H9 (cell line): ENCODE measurements at regions not wholly inside any gene's neighbourhood (a gene's known extent, or its start where the extent isn't known, plus 50 kb on each side); places are given as distances from the start of the nearest gene placed in this dataset.

Source experiments
- DNase-seq: peaks from one replicate; pipeline ENCODE4 v3.0.0-alpha.2; 2017
- H2AFZ ChIP-seq: one replicate; pipeline ENCODE4 v1.6.1; 2013; ENCODE audit warnings: mild to moderate bottlenecking, low read length, control low read depth, moderate library complexity
- H2AK5ac ChIP-seq: 2 replicates; pipeline ENCODE4 v1.6.1; 2013; ENCODE audit warnings: low read length, control low read depth, mixed read lengths; ENCODE audit not compliant: insufficient read length
- H2BK120ac ChIP-seq: one replicate; pipeline ENCODE4 v1.6.1; 2013; ENCODE audit warnings: low read depth, mild to moderate bottlenecking, low read length, control low read depth, inconsistent platforms; ENCODE audit not compliant: poor library complexity, severe bottlenecking
- H2BK12ac ChIP-seq: 2 replicates; pipeline ENCODE4 v1.6.1; 2013; ENCODE audit warnings: low read length, control low read depth, mixed read lengths, low read depth; ENCODE audit not compliant: insufficient read length
- H2BK15ac ChIP-seq: 2 replicates; pipeline ENCODE4 v1.6.1; 2013; ENCODE audit warnings: low read depth, low read length, control low read depth
- H2BK20ac ChIP-seq: one replicate; pipeline ENCODE4 v1.6.1; 2013; ENCODE audit warnings: low read depth, mild to moderate bottlenecking, low read length, control low read depth, inconsistent platforms; ENCODE audit not compliant: poor library complexity, severe bottlenecking
- H2BK5ac ChIP-seq: 2 replicates; pipeline ENCODE4 v1.6.1; 2013; ENCODE audit warnings: low read length, control low read depth, mixed read lengths; ENCODE audit not compliant: insufficient read length
- H3K14ac ChIP-seq: 2 replicates; pipeline ENCODE4 v1.6.1; 2013; ENCODE audit warnings: low read length, control low read depth; ENCODE audit not compliant: insufficient read depth
- H3K18ac ChIP-seq: 2 replicates; pipeline ENCODE4 v1.6.1; 2013; ENCODE audit warnings: low read depth, mild to moderate bottlenecking, mixed read lengths, low read length, control low read depth; ENCODE audit not compliant: insufficient read length
- H3K23ac ChIP-seq: 2 replicates; pipeline ENCODE4 v1.6.1; 2013; ENCODE audit warnings: low read length, control low read depth, mixed read lengths, low read depth; ENCODE audit not compliant: insufficient read length
- H3K23me2 ChIP-seq: 2 replicates; pipeline ENCODE4 v1.6.1; 2013; ENCODE audit warnings: low read depth, mild to moderate bottlenecking, mixed read lengths, low read length, control low read depth; ENCODE audit not compliant: insufficient read length, poor library complexity, severe bottlenecking
- H3K27ac ChIP-seq: 2 replicates; pipeline ENCODE4 v1.5.1; 2013; ENCODE audit warnings: low read length, control low read depth, mixed read lengths, low read depth; ENCODE audit not compliant: insufficient read length
- H3K27me3 ChIP-seq: 2 replicates; pipeline ENCODE4 v1.6.1; 2013; ENCODE audit warnings: low read length, control low read depth, inconsistent platforms; ENCODE audit not compliant: insufficient read depth
- H3K4ac ChIP-seq: 2 replicates; pipeline ENCODE4 v1.6.1; 2013; ENCODE audit warnings: low read depth, mild to moderate bottlenecking, control low read depth, inconsistent platforms, low read length, moderate library complexity
- H3K4me1 ChIP-seq: 2 replicates; pipeline ENCODE4 v1.6.1; 2013; ENCODE audit warnings: low read length, control low read depth, inconsistent platforms; ENCODE audit not compliant: insufficient read depth
- H3K4me2 ChIP-seq: 2 replicates; pipeline ENCODE4 v1.6.1; 2013; ENCODE audit warnings: low read length, control low read depth, mixed read lengths; ENCODE audit not compliant: insufficient read length, insufficient read depth
- H3K56ac ChIP-seq: 2 replicates; pipeline ENCODE4 v1.6.1; 2013; ENCODE audit warnings: low read depth, mild to moderate bottlenecking, mixed read lengths, low read length, control low read depth; ENCODE audit not compliant: insufficient read length
- H3K79me1 ChIP-seq: 2 replicates; pipeline ENCODE4 v1.6.1; 2013; ENCODE audit warnings: low read depth, mild to moderate bottlenecking, moderate library complexity, low read length, control low read depth, inconsistent platforms; ENCODE audit not compliant: insufficient read depth, poor library complexity, severe bottlenecking
- H3K79me2 ChIP-seq: 2 replicates; pipeline ENCODE4 v1.6.1; 2013; ENCODE audit warnings: low read length, control low read depth, inconsistent platforms; ENCODE audit not compliant: insufficient read depth
- H3K9ac ChIP-seq: 2 replicates; pipeline ENCODE4 v1.6.1; 2013; ENCODE audit warnings: low read length, control low read depth, mixed read lengths; ENCODE audit not compliant: insufficient read length; ENCODE audit errors: extremely low read depth
- H3K9me3 ChIP-seq: one replicate; pipeline ENCODE4 v1.6.1; 2013; ENCODE audit warnings: low read depth, low read length, inconsistent platforms; ENCODE audit not compliant: control insufficient read depth
- H3T11ph ChIP-seq: one replicate; pipeline ENCODE4 v1.6.1; 2013; ENCODE audit warnings: mild to moderate bottlenecking, low read length, control low read depth, inconsistent platforms
- H4K20me1 ChIP-seq: one replicate; pipeline ENCODE4 v1.6.1; 2013; ENCODE audit not compliant: control insufficient read depth, insufficient read length, insufficient read depth
- H4K5ac ChIP-seq: 2 replicates; pipeline ENCODE4 v1.6.1; 2013; ENCODE audit warnings: low read depth, mild to moderate bottlenecking, mixed read lengths, low read length, control low read depth; ENCODE audit not compliant: insufficient read length
- H4K8ac ChIP-seq: replicated peaks from 2 replicates; pipeline ENCODE4 v1.6.1; 2013; ENCODE audit warnings: low read length, control low read depth, mixed read lengths, low read depth; ENCODE audit not compliant: insufficient read length
- H4K91ac ChIP-seq: 2 replicates; pipeline ENCODE4 v1.6.1; 2013; ENCODE audit warnings: low read depth, mild to moderate bottlenecking, moderate library complexity, mixed read lengths, low read length, control low read depth; ENCODE audit not compliant: insufficient read length
- H3K27ac Mint-ChIP-seq, 3 experiments: 2 replicates in 2 of 3; 3 replicates in 1 of 3; pipeline ENCODE4 v1.8.0; 2020 to 2021; ENCODE audit warnings: mixed read lengths in 3 of 3, mild to moderate bottlenecking in 1 of 3, moderate library complexity in 1 of 3
- H3K27me3 Mint-ChIP-seq: 2 replicates; pipeline ENCODE4 v1.8.0; 2021; ENCODE audit warnings: low read depth, mild to moderate bottlenecking, moderate library complexity, mixed read lengths
- H3K36me3 Mint-ChIP-seq, 3 experiments: 2 replicates in 2 of 3; 3 replicates in 1 of 3; pipeline ENCODE4 v1.8.0; 2020 to 2021; ENCODE audit warnings: low read depth in 3 of 3, mixed read lengths in 3 of 3; ENCODE audit not compliant: insufficient read depth in 1 of 3
- H3K4me1 Mint-ChIP-seq, 2 experiments: 2 replicates each; pipeline ENCODE4 v1.8.0; 2020; ENCODE audit warnings: mixed read lengths in 2 of 2
- H3K4me3 Mint-ChIP-seq, 2 experiments: 2 replicates in 1 of 2; 3 replicates in 1 of 2; pipeline ENCODE4 v1.8.0; 2020 to 2021; ENCODE audit warnings: mild to moderate bottlenecking in 2 of 2, mixed read lengths in 2 of 2, moderate library complexity in 1 of 2
- H3K9me3 Mint-ChIP-seq, 2 experiments: 2 replicates in 1 of 2; 3 replicates in 1 of 2; pipeline ENCODE4 v1.8.0; 2020; ENCODE audit warnings: mild to moderate bottlenecking in 2 of 2, mixed read lengths in 2 of 2, moderate library complexity in 1 of 2
- WGBS: extraction: QIAGEN DNeasy Blood & Tissue Kit; methylation state at CpG from one replicate; pipeline ENCODE4 v1.1.7; 2013; ENCODE audit warnings: missing lambda C conversion rate, low lambda C conversion rate, mixed read lengths; ENCODE audit not compliant: insufficient read length; ENCODE audit errors: extremely low coverage; 5-methylcytosine and 5-hydroxymethylcytosine counted together
- TF ChIP-seq, protein P1 (sequence below): fragments of 200-600 bp; sonication (generic); conservative IDR thresholded peaks from 3 replicates; pipeline ENCODE4 v1.8.0; 2021; ENCODE audit warnings: antibody characterized with exemption, mild to moderate bottlenecking

DNA sequence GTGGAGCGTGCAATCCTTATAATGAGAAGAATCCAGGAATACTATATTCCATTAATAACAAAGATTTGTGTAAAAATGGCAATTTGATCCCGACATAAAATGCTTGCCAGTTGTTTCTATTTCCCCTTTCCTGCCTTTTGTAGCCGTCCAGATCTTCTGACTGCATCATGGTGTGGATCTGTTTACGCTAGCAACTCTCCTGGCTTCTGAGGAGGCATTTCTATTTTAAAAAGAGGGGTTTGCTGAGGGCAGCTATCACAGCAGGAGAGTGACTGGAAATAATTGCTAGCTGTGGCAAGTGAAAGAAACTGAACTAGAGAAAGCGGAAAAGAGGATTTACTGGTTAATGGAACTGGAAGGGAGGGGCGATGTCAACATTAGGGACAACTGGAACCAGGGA is 145.6 kb downstream of the ATP23 start:
- no peak overlapping the region for H3K23ac ChIP-seq
- H2BK120ac ChIP-seq: no peak overlapping the region
- H2AK5ac ChIP-seq: no peak overlapping the region
- no peak overlapping the region for H3K18ac ChIP-seq
- H3K4me2 ChIP-seq: no peak overlapping the region
- H3K23me2 ChIP-seq: peaks cover 3% of the 10 kb centered on the region
- no peaks in the 10 kb centered on the region for H3K79me1 ChIP-seq
- H3K9me3 Mint-ChIP-seq: peaks cover 2 to 7% of the 10 kb centered on the region in 2 experiments; a peak in 3 of 5 replicates
- DNase-seq: no peak
- H3K4ac ChIP-seq: no peak overlapping the region
- H3K27ac ChIP-seq: no peak overlapping the region
- no peaks in the 10 kb centered on the region for H3K27me3 ChIP-seq
- H4K5ac ChIP-seq: no peak overlapping the region
- no peak overlapping the region for H4K8ac ChIP-seq
- H3K14ac ChIP-seq: no peak overlapping the region
- no peaks in the 10 kb centered on the region for H3K9me3 ChIP-seq
- peaks cover 3% of the 10 kb centered on the region for H3K27me3 Mint-ChIP-seq
- H2BK5ac ChIP-seq: no peak overlapping the region
- no peak overlapping the region for H3K9ac ChIP-seq
- H2BK20ac ChIP-seq: no peak overlapping the region
- no peak overlapping the region for H3K4me3 Mint-ChIP-seq
- H3K56ac ChIP-seq: no peak overlapping the region
- no peak overlapping the region for H4K91ac ChIP-seq
- TF ChIP-seq, protein P1, sequence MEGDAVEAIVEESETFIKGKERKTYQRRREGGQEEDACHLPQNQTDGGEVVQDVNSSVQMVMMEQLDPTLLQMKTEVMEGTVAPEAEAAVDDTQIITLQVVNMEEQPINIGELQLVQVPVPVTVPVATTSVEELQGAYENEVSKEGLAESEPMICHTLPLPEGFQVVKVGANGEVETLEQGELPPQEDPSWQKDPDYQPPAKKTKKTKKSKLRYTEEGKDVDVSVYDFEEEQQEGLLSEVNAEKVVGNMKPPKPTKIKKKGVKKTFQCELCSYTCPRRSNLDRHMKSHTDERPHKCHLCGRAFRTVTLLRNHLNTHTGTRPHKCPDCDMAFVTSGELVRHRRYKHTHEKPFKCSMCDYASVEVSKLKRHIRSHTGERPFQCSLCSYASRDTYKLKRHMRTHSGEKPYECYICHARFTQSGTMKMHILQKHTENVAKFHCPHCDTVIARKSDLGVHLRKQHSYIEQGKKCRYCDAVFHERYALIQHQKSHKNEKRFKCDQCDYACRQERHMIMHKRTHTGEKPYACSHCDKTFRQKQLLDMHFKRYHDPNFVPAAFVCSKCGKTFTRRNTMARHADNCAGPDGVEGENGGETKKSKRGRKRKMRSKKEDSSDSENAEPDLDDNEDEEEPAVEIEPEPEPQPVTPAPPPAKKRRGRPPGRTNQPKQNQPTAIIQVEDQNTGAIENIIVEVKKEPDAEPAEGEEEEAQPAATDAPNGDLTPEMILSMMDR: no peak
- H3K27ac Mint-ChIP-seq: 0 out of 7 replicates have a peak overlapping the region, but pooled peaks of 1 of the 3 experiments have one; percentile 33
- no peak overlapping the region for H2AFZ ChIP-seq
- peaks cover 14 to 16% of the 10 kb centered on the region in 2 experiments for H3K4me1 Mint-ChIP-seq
- H2BK12ac ChIP-seq: no peak overlapping the region
- no peaks in the 10 kb centered on the region for H4K20me1 ChIP-seq
- WGBS: no CpG with 5 or more reads among the region's 6 CpGs
- H3K4me1 ChIP-seq: no peaks in the 10 kb centered on the region
- no peaks in the 10 kb centered on the region for H3K79me2 ChIP-seq
- H3K36me3 Mint-ChIP-seq: peaks cover 0 to 4% (median 3%) of the 10 kb centered on the region in 3 experiments; a peak in 2 of 7 replicates
- H3T11ph ChIP-seq: no peak overlapping the region
- H2BK15ac ChIP-seq: no peak overlapping the region
